ENCODE measurements at regions not wholly inside any gene's neighbourhood (a gene's known extent, or its start where the extent isn't known, plus 50 kb on each side); places are given as distances from the start of the nearest gene placed in this dataset.

DNA sequence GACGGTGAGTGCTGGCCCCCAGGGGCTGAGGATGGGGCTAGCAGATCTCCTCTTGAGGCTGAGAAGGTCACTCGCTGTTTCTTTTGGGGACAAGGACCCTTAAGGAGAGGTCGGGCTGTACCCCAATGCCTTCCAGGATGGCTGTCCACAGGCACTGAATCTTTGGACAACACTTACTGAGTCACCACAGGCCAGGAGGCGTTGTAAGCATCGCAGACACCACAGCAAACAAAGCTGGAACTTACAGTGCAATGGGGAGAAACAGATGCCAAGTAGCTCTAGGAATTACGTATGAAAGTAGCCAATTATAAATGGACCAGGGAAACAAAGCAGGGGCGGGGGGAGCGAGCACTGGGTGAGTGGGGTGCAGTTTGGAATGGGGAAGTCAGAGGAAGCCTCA, 219.8 kb downstream of the GLI2 start:
- H3K9ac ChIP-seq (ENCODE audit: low read depth in 1 of 3, low read length in 3 of 3) = no peak overlapping the region
- peaks cover 0 to 2% (median 0%) of the 10 kb centered on the region in 3 donors for H3K36me3 ChIP-seq (ENCODE audit: control insufficient read depth in 3 of 3, insufficient read depth in 3 of 3, low read length in 3 of 3)
- no peak overlapping the region for H3K4me3 ChIP-seq (ENCODE audit: low read length in 3 of 3)
- H3K4me1 ChIP-seq (ENCODE audit: control insufficient read depth in 3 of 3, insufficient read depth in 3 of 3, low read length in 3 of 3) = peaks cover 0 to 10% (median 3%) of the 10 kb centered on the region in 3 donors
- no peaks in the 10 kb centered on the region for H3K27me3 ChIP-seq (ENCODE audit: control insufficient read depth in 3 of 3, insufficient read depth in 3 of 3, low read length in 3 of 3)
- no peaks in the 10 kb centered on the region for H3K9me3 ChIP-seq (ENCODE audit: control insufficient read depth in 3 of 3, low read length in 3 of 3)
- no peak overlapping the region for H3K27ac ChIP-seq (ENCODE audit: low read depth, low read length)

DNA sequence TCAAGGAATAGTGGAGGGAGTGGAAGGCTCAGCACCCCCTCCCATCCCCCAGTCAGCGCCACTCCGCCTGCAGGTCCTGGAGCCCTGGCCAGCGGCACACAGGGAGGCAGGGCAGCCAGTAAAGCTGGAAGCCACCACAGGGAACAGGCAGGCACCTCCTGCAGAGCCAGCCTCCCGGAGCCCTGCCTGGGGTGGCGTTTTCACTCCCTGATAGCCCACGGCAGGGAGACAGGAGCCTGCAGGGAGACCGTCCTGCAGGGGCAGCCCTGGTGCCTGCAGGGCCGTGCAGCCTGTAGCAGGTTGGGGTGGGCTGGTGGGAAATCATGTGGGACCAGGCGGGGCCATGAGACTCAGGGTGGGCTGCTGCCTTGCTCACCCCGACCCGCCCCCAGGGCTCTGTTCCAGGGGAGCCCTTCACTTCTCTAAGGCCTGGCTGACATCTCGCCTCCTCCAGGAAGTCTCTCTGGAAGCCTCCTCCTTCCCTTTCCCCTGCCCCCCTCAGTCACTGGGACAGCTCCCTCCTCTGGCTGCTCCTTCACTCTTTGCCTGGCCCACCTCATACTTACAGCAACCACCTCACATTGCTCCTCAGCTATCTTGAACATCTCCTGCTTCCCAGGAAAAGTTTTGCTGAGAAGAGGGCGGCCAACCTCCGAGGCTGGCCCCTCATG, 221.0 kb downstream of the GLI2 start:
- Histone ChIP-seq H3K4me1 (ENCODE audit: control insufficient read depth in 3 of 3, insufficient read depth in 3 of 3, low read length in 3 of 3) (peaks cover 0 to 10% (median 3%) of the 10 kb centered on the region in 3 donors), H3K36me3 (ENCODE audit: control insufficient read depth in 3 of 3, insufficient read depth in 3 of 3, low read length in 3 of 3) (peaks cover 0 to 2% (median 2%) of the 10 kb centered on the region in 3 donors), H3K9ac (ENCODE audit: low read depth in 1 of 3, low read length in 3 of 3) (no peak overlapping the region)

DNA sequence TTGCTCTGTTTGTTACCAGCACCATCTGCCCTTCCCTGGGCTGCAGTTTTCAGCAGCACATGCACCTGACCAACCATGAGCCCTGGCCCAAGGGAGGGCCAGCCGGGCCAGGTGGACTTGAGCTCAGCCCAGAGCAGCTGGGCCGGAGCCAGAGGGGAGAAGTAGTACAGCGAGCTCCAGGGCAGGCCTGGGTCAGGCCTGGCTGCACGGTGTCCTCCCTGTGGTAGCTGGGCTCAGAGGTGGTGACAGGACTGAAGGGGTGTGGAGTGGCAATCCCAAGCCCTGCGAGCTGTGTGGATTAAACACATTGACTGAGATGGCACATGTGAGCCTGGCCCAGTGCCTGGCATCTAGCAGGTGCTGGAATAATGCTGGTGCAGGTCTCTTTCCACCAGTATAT, 222.2 kb downstream of the GLI2 start:
- H3K27ac ChIP-seq (ENCODE audit: low read depth, low read length) = no peak overlapping the region

More for the DNA sequence above, 221.0 kb downstream of the GLI2 start:
- H3K9me3 ChIP-seq (ENCODE audit: control insufficient read depth in 3 of 3, low read length in 3 of 3) = no peaks in the 10 kb centered on the region
- H3K4me3 ChIP-seq (ENCODE audit: low read length in 3 of 3) = no peak overlapping the region
- no peak overlapping the region for H3K27ac ChIP-seq (ENCODE audit: low read depth, low read length)
- no peaks in the 10 kb centered on the region for H3K27me3 ChIP-seq (ENCODE audit: control insufficient read depth in 3 of 3, insufficient read depth in 3 of 3, low read length in 3 of 3)

DNA sequence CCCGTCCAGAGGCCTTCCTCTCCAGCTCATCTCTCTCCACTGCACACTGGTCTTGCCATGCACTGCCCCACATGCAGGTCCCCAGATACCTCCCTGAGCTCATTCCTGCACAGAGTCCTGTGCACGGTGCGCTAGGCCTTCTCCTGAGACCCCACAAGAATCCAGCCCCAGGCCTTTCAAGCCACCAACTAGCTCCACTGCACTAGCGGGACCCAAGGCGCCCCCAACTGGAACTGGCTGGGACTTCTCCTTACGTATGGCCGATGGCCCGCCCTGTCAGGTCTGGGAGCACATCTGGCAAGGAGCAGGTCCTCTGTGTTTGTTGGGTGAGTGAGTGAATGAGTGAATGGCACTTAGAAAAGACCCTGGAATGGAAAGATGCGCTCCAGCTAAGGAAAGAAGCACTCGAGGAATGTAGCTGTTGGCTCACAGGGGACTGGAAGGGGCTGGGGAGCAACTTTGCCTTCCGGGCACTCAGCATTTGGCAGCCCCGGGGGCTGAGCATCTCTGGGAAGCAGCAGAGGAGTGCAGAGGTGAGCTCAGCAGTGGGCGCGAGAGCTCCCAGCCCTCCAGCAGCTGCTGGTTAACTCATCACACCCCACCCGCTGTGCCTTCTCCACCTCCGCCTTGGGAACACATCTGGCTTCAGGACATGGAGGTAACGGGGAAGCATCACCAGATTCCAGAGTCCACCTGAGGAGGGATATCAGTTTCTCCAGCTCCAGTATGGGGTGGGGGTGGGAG, 223.1 kb downstream of the GLI2 start:
- Histone ChIP-seq H3K4me1 (ENCODE audit: control insufficient read depth in 3 of 3, insufficient read depth in 3 of 3, low read length in 3 of 3) (peaks cover 0 to 10% (median 3%) of the 10 kb centered on the region in 3 donors), H3K9ac (ENCODE audit: low read depth in 1 of 3, low read length in 3 of 3) (peak overlapping the region in 1 of 3 donors; percentile 25), H3K27me3 (ENCODE audit: control insufficient read depth in 3 of 3, insufficient read depth in 3 of 3, low read length in 3 of 3) (peaks cover 0 to 2% (median 0%) of the 10 kb centered on the region in 3 donors), H3K9me3 (ENCODE audit: control insufficient read depth in 3 of 3, low read length in 3 of 3) (no peaks in the 10 kb centered on the region), H3K4me3 (ENCODE audit: low read length in 3 of 3) (no peak overlapping the region), H3K36me3 (ENCODE audit: control insufficient read depth in 3 of 3, insufficient read depth in 3 of 3, low read length in 3 of 3) (peaks cover 0 to 2% (median 2%) of the 10 kb centered on the region in 3 donors), H3K27ac (ENCODE audit: low read depth, low read length) (no peak overlapping the region)

More for the DNA sequence above, 222.2 kb downstream of the GLI2 start:
- Histone ChIP-seq H3K4me3 (ENCODE audit: low read length in 3 of 3) (no peak overlapping the region), H3K27me3 (ENCODE audit: control insufficient read depth in 3 of 3, insufficient read depth in 3 of 3, low read length in 3 of 3) (no peaks in the 10 kb centered on the region), H3K4me1 (ENCODE audit: control insufficient read depth in 3 of 3, insufficient read depth in 3 of 3, low read length in 3 of 3) (peaks cover 0 to 10% (median 3%) of the 10 kb centered on the region in 3 donors), H3K9me3 (ENCODE audit: control insufficient read depth in 3 of 3, low read length in 3 of 3) (no peaks in the 10 kb centered on the region), H3K36me3 (ENCODE audit: control insufficient read depth in 3 of 3, insufficient read depth in 3 of 3, low read length in 3 of 3) (peaks cover 0 to 2% (median 2%) of the 10 kb centered on the region in 3 donors), H3K9ac (ENCODE audit: low read depth in 1 of 3, low read length in 3 of 3) (peak overlapping the region in 1 of 3 donors; percentile 25)

GRCh38 chr2:120959426-120959825, 223.8 kb downstream of the GLI2 start:
- H3K9me3 ChIP-seq (ENCODE audit: control insufficient read depth in 3 of 3, low read length in 3 of 3) = no peaks in the 10 kb centered on the region
- peaks cover 0 to 2% (median 2%) of the 10 kb centered on the region in 3 donors for H3K36me3 ChIP-seq (ENCODE audit: control insufficient read depth in 3 of 3, insufficient read depth in 3 of 3, low read length in 3 of 3)
- H3K27me3 ChIP-seq (ENCODE audit: control insufficient read depth in 3 of 3, insufficient read depth in 3 of 3, low read length in 3 of 3) = peaks cover 0 to 2% (median 0%) of the 10 kb centered on the region in 3 donors
- H3K4me3 ChIP-seq (ENCODE audit: low read length in 3 of 3) = no peak overlapping the region
- H3K4me1 ChIP-seq (ENCODE audit: control insufficient read depth in 3 of 3, insufficient read depth in 3 of 3, low read length in 3 of 3) = peaks cover 0 to 10% (median 3%) of the 10 kb centered on the region in 3 donors
- no peak overlapping the region for H3K27ac ChIP-seq (ENCODE audit: low read depth, low read length)
- no peak overlapping the region for H3K9ac ChIP-seq (ENCODE audit: low read depth in 1 of 3, low read length in 3 of 3)

DNA sequence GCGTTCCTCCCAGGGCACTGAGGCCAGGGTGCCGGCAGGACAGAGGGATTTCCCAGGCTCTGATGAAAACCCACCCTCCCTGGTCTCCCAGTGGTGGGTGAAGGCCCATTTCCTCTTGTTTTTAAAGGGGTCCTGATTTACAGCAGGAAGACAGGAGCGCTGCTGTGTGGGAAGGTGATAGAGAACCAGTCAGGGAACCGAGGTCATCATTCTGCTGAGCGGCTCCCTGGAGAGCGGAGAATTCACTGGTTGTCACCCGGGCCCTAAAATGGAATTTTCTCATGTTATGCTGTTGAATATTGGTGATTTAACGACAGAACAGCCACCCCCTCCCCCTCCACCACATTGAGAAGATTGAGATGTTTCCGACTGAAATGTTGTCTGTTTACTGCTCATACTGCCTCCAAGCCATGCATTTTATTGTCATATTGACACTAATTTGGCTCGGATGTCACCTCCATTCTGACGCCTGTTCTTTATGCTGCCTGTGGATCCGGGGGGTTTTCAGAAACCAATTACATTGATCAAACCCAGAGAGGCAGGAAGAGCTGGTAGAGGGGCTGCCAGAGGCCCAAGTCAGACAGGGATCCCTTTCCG, 225.2 kb downstream of the GLI2 start:
- no peak overlapping the region for H3K9ac ChIP-seq (ENCODE audit: low read depth in 1 of 3, low read length in 3 of 3)
- no peaks in the 10 kb centered on the region for H3K9me3 ChIP-seq (ENCODE audit: control insufficient read depth in 3 of 3, low read length in 3 of 3)
- peaks cover 0 to 2% (median 0%) of the 10 kb centered on the region in 3 donors for H3K36me3 ChIP-seq (ENCODE audit: control insufficient read depth in 3 of 3, insufficient read depth in 3 of 3, low read length in 3 of 3)
- H3K4me3 ChIP-seq (ENCODE audit: low read length in 3 of 3) = no peak overlapping the region
- H3K27me3 ChIP-seq (ENCODE audit: control insufficient read depth in 3 of 3, insufficient read depth in 3 of 3, low read length in 3 of 3) = peaks cover 0 to 2% (median 0%) of the 10 kb centered on the region in 3 donors
- H3K4me1 ChIP-seq (ENCODE audit: control insufficient read depth in 3 of 3, insufficient read depth in 3 of 3, low read length in 3 of 3) = peaks cover 0 to 10% (median 3%) of the 10 kb centered on the region in 3 donors
- H3K27ac ChIP-seq (ENCODE audit: low read depth, low read length) = no peak overlapping the region

GRCh38 chr2:120961396-120961795, 225.7 kb downstream of the GLI2 start:
- H3K36me3 ChIP-seq (ENCODE audit: control insufficient read depth in 3 of 3, insufficient read depth in 3 of 3, low read length in 3 of 3) = peaks cover 0 to 2% (median 0%) of the 10 kb centered on the region in 3 donors
- peaks cover 0 to 10% (median 3%) of the 10 kb centered on the region in 3 donors for H3K4me1 ChIP-seq (ENCODE audit: control insufficient read depth in 3 of 3, insufficient read depth in 3 of 3, low read length in 3 of 3)
- H3K27ac ChIP-seq (ENCODE audit: low read depth, low read length) = no peak overlapping the region
- H3K27me3 ChIP-seq (ENCODE audit: control insufficient read depth in 3 of 3, insufficient read depth in 3 of 3, low read length in 3 of 3) = peaks cover 0 to 2% (median 0%) of the 10 kb centered on the region in 3 donors
- no peak overlapping the region for H3K9ac ChIP-seq (ENCODE audit: low read depth in 1 of 3, low read length in 3 of 3)
- H3K4me3 ChIP-seq (ENCODE audit: low read length in 3 of 3) = no peak overlapping the region
- no peaks in the 10 kb centered on the region for H3K9me3 ChIP-seq (ENCODE audit: control insufficient read depth in 3 of 3, low read length in 3 of 3)

- peaks cover 0 to 2% (median 0%) of the 10 kb centered on the region in 3 donors for H3K36me3 ChIP-seq (ENCODE audit: control insufficient read depth in 3 of 3, insufficient read depth in 3 of 3, low read length in 3 of 3)
- no peak overlapping the region for H3K4me3 ChIP-seq (ENCODE audit: low read length in 3 of 3)
- no peak overlapping the region for H3K27ac ChIP-seq (ENCODE audit: low read depth, low read length)
- no peak overlapping the region for H3K9ac ChIP-seq (ENCODE audit: low read depth in 1 of 3, low read length in 3 of 3)
- H3K27me3 ChIP-seq (ENCODE audit: control insufficient read depth in 3 of 3, insufficient read depth in 3 of 3, low read length in 3 of 3) = peaks cover 0 to 2% (median 0%) of the 10 kb centered on the region in 3 donors
- no peaks in the 10 kb centered on the region for H3K4me1 ChIP-seq (ENCODE audit: control insufficient read depth in 3 of 3, insufficient read depth in 3 of 3, low read length in 3 of 3)
- no peaks in the 10 kb centered on the region for H3K9me3 ChIP-seq (ENCODE audit: control insufficient read depth in 3 of 3, low read length in 3 of 3)
Measured at GRCh38 chr2:120963997-120964705, 228.5 kb downstream of the GLI2 start.

GRCh38 chr2:120964819-120965218, 229.2 kb downstream of the GLI2 start:
- H3K4me1 ChIP-seq (ENCODE audit: control insufficient read depth in 3 of 3, insufficient read depth in 3 of 3, low read length in 3 of 3) = no peaks in the 10 kb centered on the region
- peaks cover 0 to 2% (median 0%) of the 10 kb centered on the region in 3 donors for H3K27me3 ChIP-seq (ENCODE audit: control insufficient read depth in 3 of 3, insufficient read depth in 3 of 3, low read length in 3 of 3)

More at GRCh38 chr2:120964819-120965218, 229.2 kb downstream of the GLI2 start:
- Histone ChIP-seq H3K27ac (ENCODE audit: low read depth, low read length) (no peak overlapping the region), H3K9me3 (ENCODE audit: control insufficient read depth in 3 of 3, low read length in 3 of 3) (no peaks in the 10 kb centered on the region), H3K4me3 (ENCODE audit: low read length in 3 of 3) (no peak overlapping the region), H3K9ac (ENCODE audit: low read depth in 1 of 3, low read length in 3 of 3) (no peak overlapping the region), H3K36me3 (ENCODE audit: control insufficient read depth in 3 of 3, insufficient read depth in 3 of 3, low read length in 3 of 3) (peaks cover 0 to 2% (median 0%) of the 10 kb centered on the region in 3 donors)

Measured in skeletal muscle tissue (tissue), 3 donors.